HG03460 (cell line): ENCODE measurements at regions not wholly inside any gene's neighbourhood (a gene's known extent, or its start where the extent isn't known, plus 50 kb on each side); places are given as distances from the start of the nearest gene placed in this dataset.
"Not testable (repeated sequence)": the region's sequence is repeated elsewhere in the genome, so short reads cannot be mapped to it uniquely, and the experiment has no call there.

Source experiments
- ATAC-seq: cut with Tn5 transposase; IDR thresholded peaks from one replicate; pipeline ENCODE4 v1.9.1; 2021; ENCODE audit not compliant: unreplicated experiment

GRCh38 chr6:81565071-81565470, 187.4 kb downstream of the TENT5A start:
- ATAC-seq: no peak

- no peak for ATAC-seq
These were observed 187.9 kb downstream of the TENT5A start for GRCh38 chr6:81564470-81565068.

GRCh38 chr6:81562169-81562568, 190.3 kb downstream of the TENT5A start:
- ATAC-seq: no peak

GRCh38 chr6:81561731-81562130, 190.8 kb downstream of the TENT5A start:
- ATAC-seq: no peak

GRCh38 chr6:81561071-81561564, 191.4 kb downstream of the TENT5A start:
- no peak for ATAC-seq

- no peak for ATAC-seq
These were observed 194.7 kb downstream of the TENT5A start for GRCh38 chr6:81557811-81558210.

GRCh38 chr6:81556551-81556950, 195.9 kb downstream of the TENT5A start:
- ATAC-seq: no peak

GRCh38 chr6:81553216-81553615, 199.3 kb downstream of the TENT5A start:
- no peak for ATAC-seq

- ATAC-seq: no peak
These were observed 199.8 kb downstream of the TENT5A start for GRCh38 chr6:81552644-81553043.

GRCh38 chr6:81547149-81547548, 205.3 kb downstream of the TENT5A start:
- no peak for ATAC-seq

- no peak for ATAC-seq
These were observed 217.5 kb downstream of the TENT5A start for GRCh38 chr6:81534934-81535465.

GRCh38 chr6:81531869-81532561, 220.5 kb downstream of the TENT5A start:
- ATAC-seq: no peak

- ATAC-seq: no peak
These were observed 235.0 kb downstream of the TENT5A start for GRCh38 chr6:81517455-81517854.

- ATAC-seq: no peak
These were observed 236.7 kb downstream of the TENT5A start for GRCh38 chr6:81515562-81516453.

- ATAC-seq: not testable (repeated sequence)
These were observed 238.3 kb downstream of the TENT5A start for GRCh38 chr6:81514195-81514594.

GRCh38 chr6:81511423-81511822, 241.1 kb downstream of the TENT5A start:
- no peak for ATAC-seq

GRCh38 chr6:81495999-81496398, 256.5 kb downstream of the TENT5A start:
- no peak for ATAC-seq

- ATAC-seq: no peak
These were observed 260.9 kb downstream of the TENT5A start for GRCh38 chr6:81491454-81492101.

GRCh38 chr6:81487489-81487888, 265.0 kb downstream of the TENT5A start:
- ATAC-seq: no peak

GRCh38 chr6:81486234-81486633, 266.2 kb downstream of the TENT5A start:
- no peak for ATAC-seq

- ATAC-seq: no peak
These were observed 267.1 kb downstream of the TENT5A start for GRCh38 chr6:81485395-81485794.
